Thyroid gland (tissue), 4 donors: ENCODE measurements at regions not wholly inside any gene's neighbourhood (a gene's known extent, or its start where the extent isn't known, plus 50 kb on each side); places are given as distances from the start of the nearest gene placed in this dataset.

ENCODE experiments used
- DNase-seq, 2 donors: peaks; one replicate each; pipeline ENCODE4 v3.0.0-alpha.2; 2019
- H3K27ac ChIP-seq, 3 donors: fragments of 200-600 bp; sonication (generic); 1 replicate in 2 of 3; 2 replicates in 1 of 3; pipeline ENCODE4 v1.5.1; 2016 to 2019; ENCODE audit warnings: mild to moderate bottlenecking in 1 of 3, moderate library complexity in 1 of 3
- H3K27me3 ChIP-seq: fragments of 200-600 bp; sonication (generic); one replicate; pipeline ENCODE4 v1.5.1; 2019
- H3K36me3 ChIP-seq, 2 donors: fragments of 200-600 bp; sonication (generic); one replicate each; pipeline ENCODE4 v1.5.1; 2016 to 2019
- H3K4me1 ChIP-seq, 2 donors: fragments of 200-600 bp; sonication (generic); one replicate each; pipeline ENCODE4 v1.5.1; 2017 to 2019
- H3K4me3 ChIP-seq, 3 donors: fragments of 200-600 bp; sonication (generic); replicated peaks in 1 of 3; 1 replicate in 2 of 3; 2 replicates in 1 of 3; pipeline ENCODE4 v1.5.1; 2016; ENCODE audit warnings: mild to moderate bottlenecking in 1 of 3
- H3K9me3 ChIP-seq: fragments of 200-600 bp; sonication (generic); one replicate; pipeline ENCODE4 v1.5.1; 2017
- CTCF ChIP-seq, 6 experiments: fragments of 200-600 bp in 3 of 6; fragments of 450-650 bp in 3 of 6; sonication (generic) in 3 of 6; IDR thresholded peaks; one replicate each; pipeline ENCODE4 v1.5.1; 2016 to 2019; ENCODE audit warnings: antibody characterized with exemption in 6 of 6, mild to moderate bottlenecking in 2 of 6, inconsistent platforms in 1 of 6, moderate library complexity in 1 of 6
- POLR2A ChIP-seq, 2 donors: fragments of 450-650 bp; IDR thresholded peaks; one replicate each; pipeline ENCODE4 v1.6.1; 2017; ENCODE audit warnings: antibody characterized with exemption in 2 of 2, mild to moderate bottlenecking in 2 of 2, moderate library complexity in 1 of 2
- WGBS, 2 donors: methylation state at CpG; one replicate each; pipeline ENCODE4 v1.1.5; 2017; 5-methylcytosine and 5-hydroxymethylcytosine counted together
- intact Hi-C: fragments of 100-400 bp; cut with DNase I; formaldehyde crosslinking; loops from one replicate; pipeline ENCODE4 v1.15.1; 2023

DNA sequence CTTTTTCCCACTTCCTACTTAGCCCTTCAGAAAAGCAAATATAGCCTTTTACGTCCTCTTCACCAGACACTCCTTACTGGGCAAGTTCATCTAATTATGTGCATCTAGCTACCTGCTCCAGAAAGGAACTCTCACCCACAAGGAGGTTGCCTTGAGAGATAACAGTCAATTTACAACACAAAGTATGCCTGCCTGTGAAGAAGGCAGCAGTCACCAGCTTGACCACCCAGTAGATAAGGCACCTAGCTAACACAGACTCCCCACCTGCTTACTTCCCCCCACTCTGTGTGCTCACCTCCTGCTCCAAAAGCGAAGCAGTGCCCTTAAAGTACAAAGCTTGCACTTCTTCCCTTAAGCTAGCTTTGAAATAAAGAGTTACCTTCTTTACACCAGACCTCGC lies 111.7 kb upstream of the MRPS30 start:
- no peaks in the 10 kb centered on the region for H3K36me3 ChIP-seq
- intact Hi-C loops, result no loop called here
- H3K27ac ChIP-seq, result no peak overlapping the region
- no peak overlapping the region for H3K4me3 ChIP-seq
- no peaks in the 10 kb centered on the region for H3K4me1 ChIP-seq
- TF ChIP-seq POLR2A (IDR thresholded peaks at IDR 0.05), result no peak
- 60 to 64% methylated on average over 3 of the region's 3 CpGs for WGBS, 2 donors
- H3K9me3 ChIP-seq, result no peaks in the 10 kb centered on the region
- H3K27me3 ChIP-seq, result no peaks in the 10 kb centered on the region
- no peak for DNase-seq

DNA sequence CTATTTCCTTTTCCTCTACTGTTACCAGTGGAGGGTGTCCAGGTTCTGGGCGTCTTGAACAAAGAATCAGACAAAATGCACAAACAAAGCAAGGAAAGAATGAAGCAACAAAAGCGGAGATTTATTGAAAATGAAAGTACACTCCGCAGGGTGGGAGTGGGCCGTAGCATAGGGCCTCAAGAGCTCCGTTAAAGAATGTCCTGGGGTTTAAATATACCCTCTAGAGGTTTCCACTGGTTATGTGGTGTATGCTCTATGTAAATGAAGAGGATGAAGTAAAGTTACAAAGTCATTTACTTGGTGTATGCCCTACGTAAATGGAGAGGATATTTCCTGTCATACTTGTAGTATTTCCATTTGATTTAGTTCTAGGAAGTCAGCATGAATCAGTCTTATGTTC lies 113.5 kb upstream of the MRPS30 start:
- Histone ChIP-seq H3K4me1 (no peaks in the 10 kb centered on the region), H3K4me3 (no peak overlapping the region), H3K9me3 (no peaks in the 10 kb centered on the region), H3K27ac (no peak overlapping the region), H3K27me3 (no peaks in the 10 kb centered on the region), H3K36me3 (no peaks in the 10 kb centered on the region)
- TF ChIP-seq POLR2A (IDR thresholded peaks at IDR 0.05) (no peak), CTCF (IDR thresholded peaks at IDR 0.05) (no peak)
- intact Hi-C loops, result no loop called here
- DNase-seq, result no peak
- 85 to 86% methylated on average over 6 of the region's 6 CpGs for WGBS, 2 donors

GRCh38 chr5:44691802-44692201 lies 116.9 kb upstream of the MRPS30 start:
- Histone ChIP-seq H3K27ac (no peak overlapping the region), H3K4me3 (no peak overlapping the region), H3K4me1 (no peaks in the 10 kb centered on the region), H3K27me3 (no peaks in the 10 kb centered on the region), H3K9me3 (no peaks in the 10 kb centered on the region), H3K36me3 (no peaks in the 10 kb centered on the region)
- DNase-seq, result no peak
- TF ChIP-seq POLR2A (IDR thresholded peaks at IDR 0.05) (no peak), CTCF (IDR thresholded peaks at IDR 0.05) (no peak)
- intact Hi-C loops, result no loop called here
- 78% methylated on average over 2 of the region's 2 CpGs for WGBS, 2 donors

DNA sequence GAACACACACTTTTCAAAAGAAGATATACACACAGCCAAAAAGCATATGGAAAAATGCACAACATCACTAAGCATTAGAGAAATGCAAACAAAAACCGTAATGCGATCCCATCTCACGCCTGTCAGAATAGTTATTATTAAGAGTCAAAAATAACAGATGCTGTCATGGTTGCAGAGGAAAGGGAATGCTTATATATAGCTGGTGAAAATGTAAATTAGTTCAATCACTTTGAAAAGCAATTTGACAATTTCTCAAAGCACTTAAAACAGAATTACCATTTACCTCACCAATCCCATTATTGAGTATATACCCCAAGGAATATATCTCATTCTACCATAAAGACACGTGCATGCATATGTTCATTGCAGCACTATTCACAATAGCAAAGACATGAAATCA lies 126.8 kb upstream of the MRPS30 start:
- no peak overlapping the region for H3K4me3 ChIP-seq
- no peak overlapping the region for H3K27ac ChIP-seq
- WGBS, 2 donors, result 92 to 95% methylated on average over 4 of the region's 4 CpGs
- H3K9me3 ChIP-seq, result no peaks in the 10 kb centered on the region
- TF ChIP-seq POLR2A (IDR thresholded peaks at IDR 0.05) (no peak), CTCF (IDR thresholded peaks at IDR 0.05) (no peak)
- H3K36me3 ChIP-seq, result no peaks in the 10 kb centered on the region
- no peaks in the 10 kb centered on the region for H3K27me3 ChIP-seq
- DNase-seq, result no peak
- H3K4me1 ChIP-seq, result no peaks in the 10 kb centered on the region
- intact Hi-C loops, result no loop called here

DNA sequence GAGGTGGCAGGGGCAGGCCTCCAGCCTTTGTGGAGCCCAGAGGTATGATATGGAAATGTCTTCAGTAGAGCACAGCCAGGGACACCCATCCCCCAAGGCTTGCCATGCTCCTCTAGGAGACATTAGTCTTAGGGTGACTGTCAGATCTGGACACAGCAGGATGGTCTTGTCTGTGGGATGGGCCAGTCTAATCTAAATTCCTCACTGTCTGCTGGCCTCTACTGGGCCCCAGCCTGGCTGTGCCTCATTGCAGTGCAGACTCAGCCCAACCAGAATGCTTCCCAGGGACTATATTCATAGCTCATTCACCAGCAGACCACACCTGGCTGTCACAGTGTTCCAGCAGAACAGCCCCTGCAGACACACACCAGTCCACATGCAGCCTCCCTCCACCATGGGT lies 129.5 kb upstream of the MRPS30 start:
- Histone ChIP-seq H3K27me3 (no peaks in the 10 kb centered on the region), H3K9me3 (no peaks in the 10 kb centered on the region), H3K36me3 (no peaks in the 10 kb centered on the region), H3K4me3 (no peak overlapping the region), H3K4me1 (no peaks in the 10 kb centered on the region), H3K27ac (no peak overlapping the region)
- DNase-seq, result no peak
- no peak for TF ChIP-seq CTCF (IDR thresholded peaks at IDR 0.05)
- TF ChIP-seq POLR2A (IDR thresholded peaks at IDR 0.05), result no peak
- intact Hi-C loops, result no loop called here

DNA sequence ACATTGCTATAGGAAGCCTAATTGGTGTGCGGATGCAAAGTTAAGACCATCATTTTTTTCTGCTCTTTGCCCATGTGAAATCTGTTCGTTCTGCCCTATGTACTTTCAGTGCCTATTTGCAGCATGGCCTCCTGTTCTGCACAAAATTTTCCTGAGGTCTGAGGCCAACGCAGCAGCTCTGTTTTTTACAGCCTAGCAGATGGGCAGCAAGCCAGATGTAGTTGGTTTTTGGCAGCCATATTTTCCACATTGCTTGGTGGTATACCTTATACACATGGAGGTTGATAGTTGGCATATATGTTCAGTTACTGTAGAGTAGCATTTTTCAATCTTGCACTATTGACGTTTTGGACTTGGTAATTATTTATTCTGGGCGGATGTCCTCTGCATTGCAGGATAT lies 133.5 kb upstream of the MRPS30 start:
- H3K4me1 ChIP-seq, result no peaks in the 10 kb centered on the region
- TF ChIP-seq POLR2A (IDR thresholded peaks at IDR 0.05) (no peak), CTCF (IDR thresholded peaks at IDR 0.05) (no peak)
- H3K36me3 ChIP-seq, result no peaks in the 10 kb centered on the region
- 80 to 81% methylated on average over 5 of the region's 5 CpGs for WGBS, 2 donors
- H3K9me3 ChIP-seq, result no peaks in the 10 kb centered on the region
- no peaks in the 10 kb centered on the region for H3K27me3 ChIP-seq
- intact Hi-C loops, result no loop called here
- no peak for DNase-seq
- no peak overlapping the region for H3K4me3 ChIP-seq
- no peak overlapping the region for H3K27ac ChIP-seq
